Gastroesophageal sphincter (tissue), 3 donors: ENCODE measurements at regions not wholly inside any gene's neighbourhood (a gene's known extent, or its start where the extent isn't known, plus 50 kb on each side); places are given as distances from the start of the nearest gene placed in this dataset.

Experiments used
- CTCF ChIP-seq, 4 experiments: fragments of 200-600 bp in 2 of 4; fragments of 450-650 bp in 2 of 4; sonication (generic) in 1 of 4; IDR thresholded peaks; one replicate each; pipeline ENCODE4 v1.5.1; 2017 to 2019; ENCODE audit warnings: antibody characterized with exemption in 4 of 4, mild to moderate bottlenecking in 2 of 4, moderate library complexity in 2 of 4
- POLR2AphosphoS5 ChIP-seq: sonication (generic); formaldehyde crosslinking; IDR thresholded peaks from one replicate; pipeline ENCODE4 v1.6.1; 2017; ENCODE audit warnings: antibody characterized with exemption

- no peak for TF ChIP-seq CTCF (IDR thresholded peaks at IDR 0.05)
- TF ChIP-seq POLR2AphosphoS5, result no peak
These were observed 384.3 kb downstream of the PIK3C3 start for GRCh38 chr18:42339372-42339771.
